ENCODE measurements at regions not wholly inside any gene's neighbourhood (a gene's known extent, or its start where the extent isn't known, plus 50 kb on each side); places are given as distances from the start of the nearest gene placed in this dataset.

DNA sequence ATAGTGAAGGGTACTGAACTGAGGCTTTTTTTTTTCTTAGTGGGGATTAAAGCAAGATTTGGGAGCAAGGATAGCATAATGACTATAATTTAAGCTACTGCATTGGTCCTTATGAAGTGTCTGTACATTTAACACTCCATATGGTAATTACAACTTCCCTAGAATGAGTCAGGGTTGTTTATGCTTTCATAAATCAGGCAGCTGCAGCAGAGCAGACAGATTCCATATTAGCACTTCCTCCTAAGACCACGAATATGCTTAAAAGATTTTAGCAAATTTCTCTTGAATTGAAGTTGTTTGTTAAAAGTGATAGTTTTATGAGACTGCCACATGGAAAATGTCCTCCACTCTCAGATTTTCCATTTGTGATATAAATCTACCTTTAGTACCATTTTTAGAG is 401.1 kb upstream of the SPRY2 start:
- no peak for DNase-seq
- H3K27ac ChIP-seq (ENCODE audit: insufficient read depth, low read length), result no peak overlapping the region
- no peak overlapping the region for H3K4me3 ChIP-seq (ENCODE audit: insufficient read depth, low read depth, low read length)
- ChIA-PET POLR2A (ENCODE audit: unreplicated experiment) (no interaction called here), CTCF (no interaction called here)
- H2AK5ac ChIP-seq (ENCODE audit: low read depth, low read length), result no peak overlapping the region
- in situ Hi-C loops (cut with MboI; ENCODE audit: low sequenced_read_pairs) (no loop called here), intact Hi-C loops (cut with micrococcal nuclease) (no loop called here), dilution Hi-C loops (cut with HindIII; ENCODE audit: low sequenced_read_pairs, unreplicated experiment) (no loop called here)
- no peak overlapping the region for H3K56ac ChIP-seq (ENCODE audit: extremely low read depth, insufficient read depth, low read length)
- no peak overlapping the region for H4K8ac ChIP-seq (ENCODE audit: low read depth in 2 of 2, low read length in 2 of 2)
- H3K9ac ChIP-seq (ENCODE audit: low read depth, low read length), result no peak overlapping the region
- H3K9me3 ChIP-seq (ENCODE audit: control insufficient read depth, insufficient read depth, low read length), result peaks cover 3% of the 10 kb centered on the region; the same call in 1 of the 2 replicates
- H3K4me1 ChIP-seq (ENCODE audit: control insufficient read depth, insufficient read depth, low read length), result no peaks in the 10 kb centered on the region
- ATAC-seq (ENCODE audit: low read depth), result no peak
- no peak overlapping the region for H3K4me2 ChIP-seq (ENCODE audit: low read depth, low read length)
- no peaks in the 10 kb centered on the region for H4K20me1 ChIP-seq (ENCODE audit: insufficient read depth, low read length)
- H2BK5ac ChIP-seq (ENCODE audit: low read depth, low read length, poor library complexity, severe bottlenecking), result no peak overlapping the region
- H2BK120ac ChIP-seq (ENCODE audit: low read depth, low read length), result no peak overlapping the region
- H4K5ac ChIP-seq (ENCODE audit: low read depth, low read length), result no peak overlapping the region
- no peaks in the 10 kb centered on the region for H3K79me1 ChIP-seq (ENCODE audit: low read depth in 1 of 2, low read length in 2 of 2)
- H3K23ac ChIP-seq (ENCODE audit: low read depth, low read length), result no peak overlapping the region
- H4K91ac ChIP-seq (ENCODE audit: insufficient read depth, low read depth, low read length), result no peak overlapping the region
- no peaks in the 10 kb centered on the region for H3K27me3 ChIP-seq (ENCODE audit: control insufficient read depth, insufficient read depth, low read length)
- WGBS, 2 experiments (ENCODE audit: extremely low coverage in 2 of 2, insufficient read length in 1 of 2), result no CpG with 5 or more reads among the region's 1 CpG
- H2BK20ac ChIP-seq (ENCODE audit: low read depth, low read length), result no peak overlapping the region
- no peak overlapping the region for H2BK15ac ChIP-seq (ENCODE audit: low read depth, low read length)
- no peak overlapping the region for H2AFZ ChIP-seq (replicated peaks; ENCODE audit: low read length, poor library complexity)
- H3K9me1 ChIP-seq (ENCODE audit: insufficient read depth, low read length), result no peaks in the 10 kb centered on the region
- no peak overlapping the region for H3K4ac ChIP-seq (ENCODE audit: low read depth, low read length)
- no peaks in the 10 kb centered on the region for H3K36me3 ChIP-seq (ENCODE audit: control insufficient read depth, insufficient read depth, low read length)
- no TSS peak for BruUV-seq (replicated peaks)
- no peak overlapping the region for H3K18ac ChIP-seq (ENCODE audit: low read depth, low read length)
- TF ChIP-seq, protein P1, sequence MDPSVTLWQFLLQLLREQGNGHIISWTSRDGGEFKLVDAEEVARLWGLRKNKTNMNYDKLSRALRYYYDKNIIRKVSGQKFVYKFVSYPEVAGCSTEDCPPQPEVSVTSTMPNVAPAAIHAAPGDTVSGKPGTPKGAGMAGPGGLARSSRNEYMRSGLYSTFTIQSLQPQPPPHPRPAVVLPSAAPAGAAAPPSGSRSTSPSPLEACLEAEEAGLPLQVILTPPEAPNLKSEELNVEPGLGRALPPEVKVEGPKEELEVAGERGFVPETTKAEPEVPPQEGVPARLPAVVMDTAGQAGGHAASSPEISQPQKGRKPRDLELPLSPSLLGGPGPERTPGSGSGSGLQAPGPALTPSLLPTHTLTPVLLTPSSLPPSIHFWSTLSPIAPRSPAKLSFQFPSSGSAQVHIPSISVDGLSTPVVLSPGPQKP (IDR thresholded peaks at IDR 0.05; ENCODE audit: borderline replicate concordance, low read depth, low read length), result no peak
- TF ChIP-seq, protein P2, sequence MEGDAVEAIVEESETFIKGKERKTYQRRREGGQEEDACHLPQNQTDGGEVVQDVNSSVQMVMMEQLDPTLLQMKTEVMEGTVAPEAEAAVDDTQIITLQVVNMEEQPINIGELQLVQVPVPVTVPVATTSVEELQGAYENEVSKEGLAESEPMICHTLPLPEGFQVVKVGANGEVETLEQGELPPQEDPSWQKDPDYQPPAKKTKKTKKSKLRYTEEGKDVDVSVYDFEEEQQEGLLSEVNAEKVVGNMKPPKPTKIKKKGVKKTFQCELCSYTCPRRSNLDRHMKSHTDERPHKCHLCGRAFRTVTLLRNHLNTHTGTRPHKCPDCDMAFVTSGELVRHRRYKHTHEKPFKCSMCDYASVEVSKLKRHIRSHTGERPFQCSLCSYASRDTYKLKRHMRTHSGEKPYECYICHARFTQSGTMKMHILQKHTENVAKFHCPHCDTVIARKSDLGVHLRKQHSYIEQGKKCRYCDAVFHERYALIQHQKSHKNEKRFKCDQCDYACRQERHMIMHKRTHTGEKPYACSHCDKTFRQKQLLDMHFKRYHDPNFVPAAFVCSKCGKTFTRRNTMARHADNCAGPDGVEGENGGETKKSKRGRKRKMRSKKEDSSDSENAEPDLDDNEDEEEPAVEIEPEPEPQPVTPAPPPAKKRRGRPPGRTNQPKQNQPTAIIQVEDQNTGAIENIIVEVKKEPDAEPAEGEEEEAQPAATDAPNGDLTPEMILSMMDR (conservative IDR thresholded peaks at IDR 0.05; ENCODE audit: low read depth, low read length), result no peak
- TF ChIP-seq NFE2L2 (IDR thresholded peaks at IDR 0.05; ENCODE audit: low read depth, low read length) (no peak), MAZ (IDR thresholded peaks at IDR 0.05; ENCODE audit: borderline replicate concordance, low read depth, low read length) (no peak)
- no peak overlapping the region for H3K14ac ChIP-seq (replicated peaks; ENCODE audit: low read depth, low read length)
- no peak overlapping the region for H2AK9ac ChIP-seq (replicated peaks; ENCODE audit: low read depth, low read length, poor library complexity)

All from IMR-90 (cell line).